Hepatic stellate cell (primary cell): ENCODE measurements at regions not wholly inside any gene's neighbourhood (a gene's known extent, or its start where the extent isn't known, plus 50 kb on each side); places are given as distances from the start of the nearest gene placed in this dataset.

ENCODE experiments used
- DNase-seq: peaks from one replicate; pipeline ENCODE4 v3.0.0; 2011; ENCODE audit warnings: low spot score

GRCh38 chr4:167290678-167291077 lies 56.4 kb upstream of the SPOCK3 start:
- DNase-seq: no peak

DNA sequence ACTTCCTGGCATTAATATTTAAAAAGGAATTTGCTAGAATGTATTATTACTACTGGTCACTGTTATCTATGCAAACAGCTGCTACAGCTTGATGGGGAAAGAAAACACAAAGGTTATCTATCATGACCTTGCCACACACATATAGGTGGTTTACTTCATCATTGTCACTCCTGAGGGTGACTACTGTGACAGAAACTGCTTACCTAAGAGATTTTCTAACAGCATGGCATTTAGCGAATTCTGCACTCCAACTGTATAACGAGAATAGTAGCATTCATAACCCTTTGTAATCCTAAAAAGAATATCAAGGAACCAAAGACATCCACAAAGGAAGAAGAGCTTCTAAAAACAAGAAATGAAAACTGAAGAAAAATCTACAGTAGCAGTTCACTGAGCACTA lies 74.6 kb upstream of the SPOCK3 start:
- no peak for DNase-seq

DNA sequence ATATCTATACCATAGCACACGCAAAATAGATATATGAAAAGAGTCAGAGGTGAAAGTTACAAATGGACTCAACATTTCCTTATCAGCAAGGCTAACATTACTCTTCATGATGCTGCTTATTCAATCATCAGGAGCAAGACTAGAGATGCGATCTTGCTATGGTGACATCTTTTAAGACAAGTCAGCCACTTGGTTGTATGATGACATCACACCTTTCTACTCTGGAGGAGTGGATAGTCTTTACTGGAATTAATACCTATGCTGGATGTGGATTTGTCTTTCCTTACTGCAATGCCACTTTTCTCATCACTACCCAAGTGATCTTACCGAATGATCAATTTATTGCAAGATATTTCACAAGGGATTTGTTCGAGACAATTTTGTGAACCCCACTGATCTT lies 87.0 kb upstream of the SPOCK3 start:
- DNase-seq: no peak

DNA sequence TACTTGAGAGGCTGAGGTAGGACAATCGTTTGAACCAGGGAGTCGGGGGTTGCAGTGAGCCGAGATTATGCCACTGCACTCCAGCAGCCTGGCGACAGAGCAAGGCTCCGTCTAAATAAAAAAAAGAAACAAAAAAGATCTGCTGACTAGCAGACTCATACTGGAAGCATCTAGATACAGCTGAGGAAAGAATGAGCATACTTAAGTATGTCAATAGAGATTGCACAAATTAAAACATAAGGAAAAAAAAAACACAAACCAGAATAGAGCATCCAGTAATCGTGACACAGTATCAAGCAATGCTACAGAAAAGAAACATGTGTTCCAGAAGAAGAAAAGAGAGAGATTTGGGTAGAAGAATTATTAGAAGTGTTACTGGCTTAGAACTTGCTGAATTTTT lies 105.5 kb upstream of the SPOCK3 start:
- DNase-seq: no peak

DNA sequence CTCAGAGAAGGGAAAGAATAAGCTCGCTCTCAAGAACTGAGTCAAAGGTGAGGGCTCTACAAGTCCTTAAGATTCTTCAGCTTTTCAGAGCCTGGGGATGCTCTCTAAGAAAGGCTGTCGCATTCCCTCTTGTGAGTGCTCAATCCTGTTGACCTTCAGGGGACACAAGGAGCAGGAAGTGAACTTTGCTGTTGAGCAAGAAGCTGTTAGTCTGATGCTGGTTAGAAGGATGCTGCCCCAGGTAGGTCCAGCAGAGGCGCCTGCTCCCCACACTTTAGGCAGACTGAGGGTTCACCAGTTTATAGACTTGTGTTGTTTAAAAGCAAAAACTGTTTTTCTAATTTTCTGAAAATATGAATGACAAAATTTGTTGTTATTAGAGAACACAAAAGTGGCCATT lies 125.4 kb upstream of the SPOCK3 start:
- DNase-seq: no peak

- no peak for DNase-seq
These were observed 145.0 kb upstream of the SPOCK3 start for GRCh38 chr4:167379076-167379835.

DNA sequence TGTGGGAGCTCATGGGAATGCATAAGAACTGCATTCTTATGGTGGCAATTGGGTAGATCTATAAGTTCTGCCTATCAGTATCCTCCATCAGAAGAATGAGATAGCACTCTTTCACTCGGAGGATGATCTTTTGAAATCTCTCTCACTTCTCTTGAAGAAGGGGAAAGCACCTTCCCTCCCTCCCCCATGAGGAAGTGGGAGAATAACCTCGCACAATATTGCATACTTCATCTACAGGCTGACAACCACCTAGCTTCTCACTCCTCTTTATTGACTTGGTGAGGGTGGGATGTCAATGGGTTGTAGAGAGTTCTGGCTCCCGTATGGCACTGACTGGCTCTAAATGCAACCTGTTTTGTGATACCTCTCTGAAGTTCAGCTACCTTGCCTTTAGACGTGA lies 146.7 kb upstream of the SPOCK3 start:
- no peak for DNase-seq

GRCh38 chr4:167383291-167383690 lies 149.0 kb upstream of the SPOCK3 start:
- no peak for DNase-seq

GRCh38 chr4:167397586-167397985 lies 163.3 kb upstream of the SPOCK3 start:
- no peak for DNase-seq

GRCh38 chr4:167399201-167399600 lies 164.9 kb upstream of the SPOCK3 start:
- DNase-seq: no peak

GRCh38 chr4:167406181-167406580 lies 171.9 kb upstream of the SPOCK3 start:
- no peak for DNase-seq

GRCh38 chr4:167415461-167415860 lies 181.2 kb upstream of the SPOCK3 start:
- no peak for DNase-seq

- DNase-seq: no peak
These were observed 185.3 kb upstream of the SPOCK3 start for GRCh38 chr4:167419468-167420140.

- DNase-seq: no peak
These were observed 186.9 kb upstream of the SPOCK3 start for GRCh38 chr4:167421201-167421600.

GRCh38 chr4:167424341-167425256 lies 190.3 kb upstream of the SPOCK3 start:
- no peak for DNase-seq

- no peak for DNase-seq
These were observed 193.9 kb upstream of the SPOCK3 start for GRCh38 chr4:167428156-167428555.

DNA sequence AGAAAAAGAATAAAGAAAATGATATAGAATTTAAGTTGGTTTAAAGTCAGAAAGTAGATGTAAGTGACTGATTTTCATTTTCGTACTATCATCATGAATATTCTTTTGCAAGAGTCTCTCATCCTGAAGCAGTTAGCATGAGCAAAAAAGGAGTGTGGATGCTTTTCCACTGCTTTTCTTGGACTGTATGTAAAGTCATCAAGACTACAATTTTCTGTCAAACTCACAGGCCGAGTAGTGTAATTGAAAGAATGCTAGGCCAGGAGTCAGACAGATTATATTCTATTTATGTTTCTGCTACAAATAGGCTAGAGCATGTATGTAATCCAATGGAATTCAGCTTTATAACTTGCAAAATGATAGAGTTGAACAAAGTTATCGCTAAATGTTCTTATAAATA lies 197.1 kb upstream of the SPOCK3 start:
- DNase-seq: no peak

- no peak for DNase-seq
These were observed 201.5 kb upstream of the SPOCK3 start for GRCh38 chr4:167435786-167436185.

DNA sequence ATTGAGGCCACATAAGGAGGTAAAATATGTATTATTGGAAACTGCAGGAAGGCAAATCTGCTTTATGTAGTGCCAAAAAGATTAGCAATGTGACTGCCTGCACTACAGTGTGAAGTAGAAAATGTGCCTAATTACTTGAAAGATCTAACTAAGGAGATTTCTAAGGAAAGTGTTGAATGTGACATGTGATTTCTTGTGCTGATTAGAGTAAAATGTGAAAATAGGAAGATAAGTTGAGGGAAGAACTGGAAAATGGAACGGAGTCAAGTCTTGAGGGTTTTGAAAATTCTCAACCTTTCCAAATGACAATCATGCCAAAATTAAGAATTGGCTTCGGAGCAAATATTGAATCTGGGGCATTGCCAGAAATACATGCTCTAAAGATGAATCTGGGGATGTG lies 209.5 kb upstream of the SPOCK3 start:
- no peak for DNase-seq

DNA sequence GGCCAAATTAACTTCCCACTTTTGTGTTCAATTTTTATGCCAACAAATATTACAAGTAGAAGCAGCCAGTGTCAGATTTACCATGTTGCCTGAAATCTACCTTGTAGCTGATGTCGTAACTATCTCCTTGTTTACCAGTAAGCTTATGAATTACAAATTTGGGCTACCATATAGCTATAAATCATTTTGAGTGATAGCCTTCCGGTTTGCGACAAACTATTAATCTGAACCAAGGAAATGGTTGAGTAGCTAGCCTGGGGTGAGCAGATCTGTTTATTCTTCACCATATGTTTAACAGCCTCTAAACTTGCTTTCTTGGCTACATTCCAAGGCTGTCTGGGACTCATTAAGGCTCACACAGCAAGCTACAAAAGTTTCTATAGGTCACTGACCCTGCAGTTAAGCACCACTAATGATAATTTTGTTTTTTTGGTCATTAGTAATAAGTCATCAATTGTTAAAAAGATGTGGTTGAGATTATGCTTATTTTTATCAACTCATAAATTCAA lies 218.7 kb upstream of the SPOCK3 start:
- DNase-seq: no peak

DNA sequence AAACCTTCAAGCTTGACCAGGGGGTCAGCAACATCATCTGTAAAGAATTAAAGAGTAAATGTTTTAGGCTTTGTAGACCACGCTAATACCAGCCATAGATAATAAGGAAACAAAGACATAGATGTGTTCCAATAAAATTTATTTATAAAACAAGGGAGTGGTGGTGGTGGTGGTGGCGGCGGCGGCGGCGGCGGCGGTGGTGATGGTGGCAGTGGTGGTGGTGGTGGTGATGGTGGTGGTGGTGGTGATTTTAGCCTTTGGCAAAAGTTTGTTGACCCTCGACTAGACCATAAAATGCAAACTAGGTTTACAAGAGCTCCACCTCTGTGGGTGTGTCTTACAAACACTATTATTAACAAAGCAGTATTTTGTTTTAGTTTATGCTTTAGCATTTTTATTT lies 222.3 kb upstream of the SPOCK3 start:
- DNase-seq: no peak

- DNase-seq: no peak
These were observed 235.1 kb upstream of the SPOCK3 start for GRCh38 chr4:167469436-167469835.

DNA sequence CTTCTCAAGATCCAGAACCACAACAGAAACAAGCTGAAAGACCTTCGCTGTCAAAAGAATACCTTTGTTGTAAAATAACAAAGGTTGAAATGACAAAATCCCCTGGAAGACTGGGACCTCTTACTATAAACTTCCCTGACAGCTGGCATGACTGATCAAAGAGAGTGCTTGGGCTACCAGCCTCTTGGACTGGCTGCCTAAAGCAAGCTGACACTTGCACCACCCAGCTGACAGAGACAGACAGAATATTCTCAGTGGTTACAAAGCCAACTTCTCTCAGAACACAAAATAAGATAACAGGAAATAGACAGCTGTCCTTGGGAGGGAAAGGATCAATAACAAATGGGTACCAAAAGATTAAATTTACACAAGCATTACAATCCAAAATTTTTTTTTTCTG lies 241.7 kb upstream of the SPOCK3 start:
- no peak for DNase-seq
